ENCODE measurements at regions not wholly inside any gene's neighbourhood (a gene's known extent, or its start where the extent isn't known, plus 50 kb on each side); places are given as distances from the start of the nearest gene placed in this dataset.

GRCh38 chr10:1981976-1982375, 244.7 kb upstream of the ADARB2 start:
- Histone ChIP-seq H3K4ac (ENCODE audit: low read depth, low read length) (no peak overlapping the region), H2AK9ac (replicated peaks; ENCODE audit: low read depth, low read length, poor library complexity) (no peak overlapping the region), H3K27me3 (ENCODE audit: control insufficient read depth, insufficient read depth, low read length) (no peaks in the 10 kb centered on the region), H3K4me2 (ENCODE audit: low read depth, low read length) (no peak overlapping the region), H3K14ac (replicated peaks; ENCODE audit: low read depth, low read length) (no peak overlapping the region), H2AK5ac (ENCODE audit: low read depth, low read length) (no peak overlapping the region), H2AFZ (replicated peaks; ENCODE audit: low read length, poor library complexity) (no peak overlapping the region), H3K18ac (ENCODE audit: low read depth, low read length) (no peak overlapping the region), H4K91ac (ENCODE audit: insufficient read depth, low read depth, low read length) (no peak overlapping the region), H3K36me3 (ENCODE audit: control insufficient read depth, insufficient read depth, low read length) (no peaks in the 10 kb centered on the region), H3K4me3 (ENCODE audit: insufficient read depth, low read depth, low read length) (no peak overlapping the region), H2BK15ac (ENCODE audit: low read depth, low read length) (no peak overlapping the region), H3K27ac (ENCODE audit: insufficient read depth, low read length) (no peak overlapping the region), H3K56ac (ENCODE audit: extremely low read depth, insufficient read depth, low read length) (no peak overlapping the region), H4K20me1 (ENCODE audit: insufficient read depth, low read length) (no peaks in the 10 kb centered on the region), H3K79me1 (ENCODE audit: low read depth in 1 of 2, low read length in 2 of 2) (no peaks in the 10 kb centered on the region), H3K9me1 (ENCODE audit: insufficient read depth, low read length) (no peaks in the 10 kb centered on the region), H2BK5ac (ENCODE audit: low read depth, low read length, poor library complexity, severe bottlenecking) (no peak overlapping the region), H4K5ac (ENCODE audit: low read depth, low read length) (no peak overlapping the region), H3K9ac (ENCODE audit: low read depth, low read length) (no peak overlapping the region), H3K9me3 (ENCODE audit: control insufficient read depth, insufficient read depth, low read length) (peaks cover 13% of the 10 kb centered on the region), H3K23ac (ENCODE audit: low read depth, low read length) (no peak overlapping the region), H3K4me1 (ENCODE audit: control insufficient read depth, insufficient read depth, low read length) (no peaks in the 10 kb centered on the region), H2BK120ac (ENCODE audit: low read depth, low read length) (no peak overlapping the region), H2BK20ac (ENCODE audit: low read depth, low read length) (no peak overlapping the region), H4K8ac (ENCODE audit: low read depth in 2 of 2, low read length in 2 of 2) (no peak overlapping the region)
- BruUV-seq (replicated peaks), result no TSS peak
- dilution Hi-C loops (cut with HindIII; ENCODE audit: low sequenced_read_pairs, unreplicated experiment) (no loop called here), in situ Hi-C loops (cut with MboI; ENCODE audit: low sequenced_read_pairs) (no loop called here), intact Hi-C loops (cut with micrococcal nuclease) (no loop called here)
- no peak for DNase-seq
- no CpG with 5 or more reads among the region's 3 CpGs for WGBS, 2 experiments (ENCODE audit: extremely low coverage in 2 of 2, insufficient read length in 1 of 2)
- ChIA-PET POLR2A (ENCODE audit: unreplicated experiment) (no interaction called here), CTCF (no interaction called here)
- TF ChIP-seq MXI1 (IDR thresholded peaks at IDR 0.05; ENCODE audit: borderline replicate concordance, low read depth, low read length) (no peak), ELK1 (IDR thresholded peaks at IDR 0.05; ENCODE audit: borderline replicate concordance, low read depth, low read length) (no peak), MAZ (IDR thresholded peaks at IDR 0.05; ENCODE audit: borderline replicate concordance, low read depth, low read length) (no peak)
- TF ChIP-seq, protein P1, sequence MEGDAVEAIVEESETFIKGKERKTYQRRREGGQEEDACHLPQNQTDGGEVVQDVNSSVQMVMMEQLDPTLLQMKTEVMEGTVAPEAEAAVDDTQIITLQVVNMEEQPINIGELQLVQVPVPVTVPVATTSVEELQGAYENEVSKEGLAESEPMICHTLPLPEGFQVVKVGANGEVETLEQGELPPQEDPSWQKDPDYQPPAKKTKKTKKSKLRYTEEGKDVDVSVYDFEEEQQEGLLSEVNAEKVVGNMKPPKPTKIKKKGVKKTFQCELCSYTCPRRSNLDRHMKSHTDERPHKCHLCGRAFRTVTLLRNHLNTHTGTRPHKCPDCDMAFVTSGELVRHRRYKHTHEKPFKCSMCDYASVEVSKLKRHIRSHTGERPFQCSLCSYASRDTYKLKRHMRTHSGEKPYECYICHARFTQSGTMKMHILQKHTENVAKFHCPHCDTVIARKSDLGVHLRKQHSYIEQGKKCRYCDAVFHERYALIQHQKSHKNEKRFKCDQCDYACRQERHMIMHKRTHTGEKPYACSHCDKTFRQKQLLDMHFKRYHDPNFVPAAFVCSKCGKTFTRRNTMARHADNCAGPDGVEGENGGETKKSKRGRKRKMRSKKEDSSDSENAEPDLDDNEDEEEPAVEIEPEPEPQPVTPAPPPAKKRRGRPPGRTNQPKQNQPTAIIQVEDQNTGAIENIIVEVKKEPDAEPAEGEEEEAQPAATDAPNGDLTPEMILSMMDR (conservative IDR thresholded peaks at IDR 0.05; ENCODE audit: low read depth, low read length), result no peak
- ATAC-seq (ENCODE audit: low read depth), result no peak
